NAMALWA (cell line): ENCODE measurements at regions not wholly inside any gene's neighbourhood (a gene's known extent, or its start where the extent isn't known, plus 50 kb on each side); places are given as distances from the start of the nearest gene placed in this dataset.

Experiments
- DNase-seq: peaks from one replicate; pipeline ENCODE4 v3.0.0-alpha.2; 2015; ENCODE audit warnings: low spot score

GRCh38 chr18:25443776-25444175, 91.8 kb upstream of the ZNF521 start:
- DNase-seq, result no peak

- no peak for DNase-seq
Measured at GRCh38 chr18:25435149-25435782, 83.3 kb upstream of the ZNF521 start.

GRCh38 chr18:25434745-25435144, 82.8 kb upstream of the ZNF521 start:
- DNase-seq, result no peak

- DNase-seq, result no peak
Measured at GRCh38 chr18:25433590-25433989, 81.6 kb upstream of the ZNF521 start.

GRCh38 chr18:25425024-25425423, 73.1 kb upstream of the ZNF521 start:
- no peak for DNase-seq

DNA sequence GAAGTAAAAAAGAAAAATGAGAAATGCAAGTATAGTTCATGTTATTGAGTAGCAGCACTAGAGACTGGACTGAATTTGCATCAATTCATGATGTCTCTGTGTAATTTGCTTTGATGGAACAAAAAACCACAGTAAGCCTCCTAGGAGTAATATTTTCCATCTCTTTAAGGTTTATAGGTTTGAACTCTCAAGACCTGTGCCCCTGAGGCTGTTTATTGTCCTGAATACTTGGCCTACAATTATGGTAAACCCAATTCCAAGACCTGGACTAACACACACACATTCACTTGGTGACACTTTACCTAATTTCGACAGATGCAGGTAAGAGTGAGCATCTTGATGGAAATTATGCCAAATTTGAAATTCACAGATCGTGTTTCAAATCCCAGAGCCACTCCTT, 71.8 kb upstream of the ZNF521 start:
- no peak for DNase-seq

- no peak for DNase-seq
Measured at GRCh38 chr18:25423267-25423666, 71.3 kb upstream of the ZNF521 start.

DNA sequence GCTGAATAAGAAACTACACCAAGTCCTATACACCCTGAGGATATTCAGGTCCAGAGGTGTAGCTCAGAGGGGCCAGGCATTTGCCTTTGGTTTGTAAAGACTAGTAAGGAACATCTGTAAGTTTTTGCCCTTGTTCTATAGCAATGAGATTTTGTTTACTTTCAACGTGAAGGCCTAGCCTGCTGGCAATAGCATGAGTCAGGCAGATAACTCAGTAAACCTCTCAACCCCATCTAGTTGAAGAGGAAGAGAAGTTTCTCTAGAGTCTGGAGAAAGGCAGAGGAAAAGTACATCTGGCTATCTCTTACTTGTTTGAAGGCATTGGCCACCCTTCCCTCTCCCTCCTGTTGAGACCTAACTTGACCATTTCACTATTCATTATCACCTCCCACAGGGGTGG, 70.3 kb upstream of the ZNF521 start:
- DNase-seq, result no peak

DNA sequence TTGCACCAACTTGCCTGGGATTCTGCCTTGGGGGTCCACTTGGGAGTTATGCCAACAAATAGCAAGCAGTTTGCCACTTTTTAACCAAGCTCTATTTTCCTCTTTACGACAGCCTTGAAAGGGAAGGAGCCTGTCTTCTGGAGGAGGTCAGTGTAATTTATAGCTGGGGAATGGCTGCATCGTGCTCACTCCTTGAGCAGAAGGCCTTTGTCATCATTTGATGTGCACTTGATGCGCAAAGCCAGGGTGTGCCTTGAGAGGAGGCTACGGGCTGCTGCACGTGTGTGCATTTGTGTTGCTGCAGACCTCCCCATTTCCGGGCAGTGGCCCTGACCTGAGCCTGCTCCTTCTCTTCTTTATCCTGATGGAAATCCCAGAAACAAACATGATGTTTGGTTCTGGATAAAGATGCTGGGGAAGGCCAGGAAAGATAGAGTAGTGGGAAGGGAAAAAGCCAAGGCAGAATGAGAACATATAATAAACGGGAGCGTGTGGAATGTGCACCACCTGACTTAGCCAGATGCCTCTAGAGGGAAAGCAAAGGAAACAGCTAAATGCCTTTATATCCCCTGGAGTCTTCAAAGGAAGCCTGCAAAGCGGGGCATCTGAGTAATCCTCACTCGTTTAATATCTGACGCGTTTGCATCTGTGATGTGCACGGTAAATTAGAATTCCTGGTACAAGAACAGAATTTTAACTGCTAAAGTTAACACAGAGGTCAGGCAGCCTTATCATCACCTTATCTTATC, 68.3 kb upstream of the ZNF521 start:
- DNase-seq, result no peak

GRCh38 chr18:25416374-25416773, 64.4 kb upstream of the ZNF521 start:
- no peak for DNase-seq

DNA sequence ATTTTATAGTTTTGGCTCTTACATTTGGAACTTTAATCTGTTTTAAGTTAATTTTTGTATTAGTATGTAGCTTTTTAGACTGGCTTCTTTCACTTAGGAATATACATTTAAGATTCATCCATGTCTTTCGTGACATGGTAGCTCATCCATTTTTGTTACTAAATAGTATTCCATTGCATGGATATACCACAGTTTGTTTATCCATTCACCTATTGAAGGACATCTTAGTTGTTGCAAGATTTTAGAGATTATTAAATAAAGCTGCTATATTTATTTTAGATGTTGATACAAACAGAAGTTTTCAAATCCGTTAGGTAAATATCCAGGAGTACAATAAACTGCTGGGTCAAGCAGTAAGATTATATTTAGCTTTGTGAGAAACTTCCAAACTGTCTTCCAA, 58.0 kb upstream of the ZNF521 start:
- no peak for DNase-seq

GRCh38 chr18:25408293-25408692, 56.3 kb upstream of the ZNF521 start:
- DNase-seq, result no peak
